ENCODE measurements at regions not wholly inside any gene's neighbourhood (a gene's known extent, or its start where the extent isn't known, plus 50 kb on each side); places are given as distances from the start of the nearest gene placed in this dataset.

GRCh38 chr20:60446267-60447111 lies 488.3 kb downstream of the CDH26 start:
- no peak for DNase-seq

DNA sequence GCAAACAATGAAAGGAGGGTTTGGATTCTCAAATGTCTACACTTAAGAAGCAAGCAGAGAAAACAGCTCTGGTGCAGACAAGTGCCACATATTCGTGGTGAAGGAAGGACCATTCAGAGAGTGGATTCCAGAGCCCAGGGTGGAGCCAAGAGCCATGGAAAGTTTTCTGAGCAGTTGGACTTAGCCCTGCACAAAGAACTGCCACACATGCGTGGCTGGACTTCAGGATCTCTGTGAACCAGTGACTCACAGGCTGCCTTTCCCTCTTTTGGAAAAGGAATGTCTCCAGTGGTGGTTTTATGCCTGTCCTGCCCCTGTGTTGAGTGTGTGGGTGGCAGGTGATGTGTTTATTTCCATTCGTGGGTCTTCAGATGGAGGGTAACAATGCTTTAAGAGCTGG lies 489.5 kb downstream of the CDH26 start:
- DNase-seq, result no peak

- DNase-seq, result no peak
Observed at GRCh38 chr20:60453388-60454246, 495.4 kb downstream of the CDH26 start.

- DNase-seq, result no peak
Observed at GRCh38 chr20:60454491-60454890, 496.3 kb downstream of the CDH26 start.

DNA sequence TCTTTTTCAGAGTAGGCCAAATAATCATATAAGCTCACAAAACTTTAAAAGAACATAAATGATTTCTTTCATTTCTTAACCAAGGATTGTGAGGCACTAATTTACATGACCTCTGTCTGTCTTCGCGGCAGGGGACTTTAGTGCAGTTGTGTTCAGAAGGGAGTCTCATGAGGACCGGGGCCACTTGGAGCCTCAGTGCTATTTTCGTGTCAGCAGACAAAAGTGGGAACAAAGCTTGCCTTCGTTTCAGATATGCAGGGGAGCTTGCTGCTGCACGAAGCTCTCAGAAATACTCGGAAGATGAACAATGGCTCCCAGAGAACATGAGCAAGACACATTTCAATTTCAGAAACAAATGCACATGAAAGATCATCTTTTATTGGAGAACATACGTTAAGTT lies 497.0 kb downstream of the CDH26 start:
- no peak for DNase-seq

GRCh38 chr20:60459212-60459611 lies 501.0 kb downstream of the CDH26 start:
- DNase-seq, result no peak

DNA sequence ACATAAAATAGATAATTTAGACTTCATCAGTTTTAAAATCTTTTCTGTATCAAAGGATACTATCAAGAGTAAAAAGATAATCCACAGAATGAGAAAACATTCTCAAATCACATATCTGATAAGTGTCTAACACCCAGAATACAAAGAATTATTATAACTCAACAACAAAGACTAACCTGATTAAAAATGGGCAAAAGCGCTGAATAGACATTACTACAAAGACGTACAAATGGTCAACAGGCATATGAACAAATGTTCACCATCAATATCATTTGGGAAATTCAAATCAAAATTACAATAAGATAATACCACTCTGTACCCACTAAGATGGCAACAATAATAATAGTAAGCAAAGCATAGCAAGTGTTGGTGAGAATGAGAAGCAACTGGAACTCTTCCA lies 503.8 kb downstream of the CDH26 start:
- DNase-seq, result no peak

DNA sequence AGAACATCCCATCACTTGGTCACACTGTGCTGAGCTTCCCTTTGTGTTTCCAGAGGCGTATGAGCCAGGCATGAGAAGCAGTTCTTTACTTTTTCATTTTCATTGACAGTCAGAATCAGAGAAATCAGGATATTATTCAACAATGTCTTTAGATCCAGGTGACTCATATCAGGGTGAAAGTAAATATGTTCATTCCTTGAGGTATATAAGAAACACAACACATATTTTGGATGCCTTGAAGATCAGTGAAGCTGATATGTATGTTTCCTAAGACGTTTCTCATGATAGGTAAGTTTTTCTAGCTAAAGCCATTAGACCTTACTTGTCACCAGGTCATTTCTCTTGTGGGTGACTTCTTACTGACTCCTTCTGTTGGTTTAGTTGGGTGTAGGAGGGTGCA lies 505.6 kb downstream of the CDH26 start:
- no peak for DNase-seq

GRCh38 chr20:60465439-60465838 lies 507.2 kb downstream of the CDH26 start:
- DNase-seq, result no peak

DNA sequence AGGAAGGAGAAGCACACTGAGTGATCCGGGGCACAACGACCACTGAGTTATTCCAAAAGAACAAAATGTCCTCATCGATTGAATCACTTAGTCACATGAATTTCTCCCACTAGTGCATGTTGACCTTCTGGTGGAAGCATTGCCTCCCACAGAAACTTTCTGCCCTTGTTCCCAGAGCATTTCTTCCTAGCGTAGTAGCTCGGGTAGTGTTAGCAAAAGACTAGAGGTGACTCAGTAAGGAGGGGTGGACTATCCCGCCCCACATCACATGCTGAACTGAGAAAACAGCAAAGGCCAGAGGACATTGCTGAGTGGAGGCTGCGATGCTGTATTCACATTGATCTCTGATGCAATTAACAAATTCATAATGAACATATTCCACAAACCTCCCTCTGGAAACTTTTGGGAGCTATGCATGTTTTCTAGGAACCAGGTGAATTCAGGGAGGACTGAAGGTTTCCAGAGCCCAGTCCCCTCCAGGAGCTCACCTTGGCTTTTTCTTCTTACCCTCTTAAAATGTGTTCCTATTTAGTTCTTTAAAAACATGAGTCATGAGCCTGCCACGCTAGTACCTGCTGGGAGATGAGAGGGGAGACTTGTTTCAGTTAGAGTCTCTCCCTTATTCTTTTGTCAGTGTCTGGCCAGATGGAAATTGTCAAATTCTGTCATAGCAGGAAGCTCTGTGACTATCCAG lies 507.9 kb downstream of the CDH26 start:
- no peak for DNase-seq

- no peak for DNase-seq
Observed at GRCh38 chr20:60466687-60467022, 508.4 kb downstream of the CDH26 start.

- DNase-seq, result no peak
Observed at GRCh38 chr20:60467078-60467477, 508.9 kb downstream of the CDH26 start.

GRCh38 chr20:60467771-60468170 lies 509.5 kb downstream of the CDH26 start:
- no peak for DNase-seq

- DNase-seq, result no peak
Observed at GRCh38 chr20:60469829-60470228, 511.6 kb downstream of the CDH26 start.

DNA sequence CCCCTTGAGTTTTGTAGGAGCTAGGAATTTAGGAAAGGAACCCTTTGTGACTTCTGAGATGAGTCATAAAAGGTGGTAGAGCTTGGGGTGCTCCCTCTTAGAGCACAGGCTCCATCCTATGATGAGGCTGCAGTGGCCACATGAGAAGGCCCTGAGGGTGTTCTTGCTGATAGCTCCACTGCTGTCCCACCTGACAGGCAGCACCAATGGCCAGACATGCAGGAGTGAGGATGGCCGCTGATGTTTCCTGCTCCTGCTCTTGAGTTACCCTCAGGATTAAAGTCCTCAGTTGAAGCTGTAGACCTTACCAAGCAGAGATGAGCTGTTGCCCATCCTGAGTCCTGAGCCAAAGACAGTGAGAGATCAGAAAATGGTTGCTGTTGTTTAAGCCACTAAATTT lies 512.1 kb downstream of the CDH26 start:
- DNase-seq, result no peak

GRCh38 chr20:60473211-60473610 lies 515.0 kb downstream of the CDH26 start:
- DNase-seq, result no peak

GRCh38 chr20:60474385-60474910 lies 516.2 kb downstream of the CDH26 start:
- no peak for DNase-seq

GRCh38 chr20:60476045-60476444 lies 517.8 kb downstream of the CDH26 start:
- DNase-seq, result no peak

DNA sequence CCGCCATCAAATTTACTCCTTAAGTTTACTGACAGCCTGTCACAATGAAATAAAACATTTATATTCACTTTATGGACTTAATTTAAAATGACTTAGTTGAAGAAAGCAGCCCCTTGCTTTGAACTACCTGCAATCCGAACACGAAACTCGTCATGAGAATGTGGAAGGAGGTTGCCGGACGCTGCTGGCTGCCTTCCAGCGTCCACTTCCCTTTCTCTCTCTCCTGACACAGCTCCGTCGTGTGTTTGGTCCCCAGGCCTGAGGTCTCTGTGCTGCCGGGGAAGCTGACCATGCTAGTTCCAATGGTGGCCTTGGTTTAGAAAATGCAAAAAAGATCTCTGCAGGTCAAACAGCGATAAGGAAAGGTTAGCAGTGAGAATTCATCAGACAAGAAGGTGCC lies 519.7 kb downstream of the CDH26 start:
- peak; percentile 2 to 19 for DNase-seq

- DNase-seq, result no peak
Observed at GRCh38 chr20:60478533-60478932, 520.3 kb downstream of the CDH26 start.

DNA sequence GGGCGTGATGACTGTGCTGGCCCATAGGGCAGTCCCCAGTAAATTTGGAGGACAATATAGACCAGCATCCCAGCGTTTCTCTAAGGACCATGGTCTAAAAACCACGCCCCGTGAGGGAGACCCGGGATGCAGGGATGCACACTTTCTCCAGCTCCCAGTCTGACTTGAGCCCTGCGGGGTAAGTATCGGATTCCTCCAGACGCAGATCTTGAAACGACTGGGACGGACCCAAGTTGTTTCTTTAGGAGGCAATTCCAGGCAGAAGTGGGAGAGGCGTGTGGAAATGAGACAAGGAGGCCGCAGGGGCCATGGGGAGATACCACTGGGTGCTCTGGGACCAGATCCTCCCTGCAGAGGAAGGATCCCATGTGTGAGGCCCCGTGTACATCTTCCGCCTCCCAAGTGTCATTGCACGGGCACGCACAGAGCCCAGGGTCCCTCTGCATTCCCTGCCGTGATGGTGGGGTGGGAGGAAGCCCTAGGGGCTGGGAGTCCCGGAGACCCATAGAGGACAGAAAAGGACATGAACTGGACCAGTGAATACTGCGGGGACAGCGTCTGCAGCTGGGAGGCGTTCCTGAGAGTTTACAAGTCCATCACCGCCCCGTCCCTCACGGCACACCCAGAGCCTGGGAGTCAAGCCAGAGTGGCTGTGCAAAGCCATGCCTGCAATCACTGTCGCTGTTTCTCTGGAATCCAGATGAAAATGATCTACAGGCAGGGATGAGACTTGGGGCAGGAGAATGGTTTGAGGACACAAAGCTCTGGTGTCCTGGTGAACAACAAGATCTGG lies 522.9 kb downstream of the CDH26 start:
- no peak for DNase-seq

- no peak for DNase-seq
Observed at GRCh38 chr20:60481743-60482133, 523.5 kb downstream of the CDH26 start.

Measured in inflammatory macrophage (primary cell).